Cerebellar cortex (tissue), 1 donor: ENCODE measurements at regions not wholly inside any gene's neighbourhood (a gene's known extent, or its start where the extent isn't known, plus 50 kb on each side); places are given as distances from the start of the nearest gene placed in this dataset.
A peak's percentile ranks its signal among the peaks of the same experiment; 100 is the strongest.

ENCODE experiments used
- DNase-seq: peaks from one replicate; pipeline ENCODE4 v3.0.0-alpha.2; 2015; ENCODE audit warnings: low spot score

- DNase-seq = no peak
Observed at GRCh38 chr3:182575941-182576340, 217.4 kb upstream of the ATP11B start.

- no peak for DNase-seq
Observed at GRCh38 chr3:182583545-182583944, 209.8 kb upstream of the ATP11B start.

GRCh38 chr3:182585532-182586150 is 207.7 kb upstream of the ATP11B start:
- no peak for DNase-seq

- DNase-seq = no peak
Observed at GRCh38 chr3:182592747-182593146, 200.6 kb upstream of the ATP11B start.

GRCh38 chr3:182596676-182597410 is 196.5 kb upstream of the ATP11B start:
- DNase-seq = no peak

- DNase-seq = no peak
Observed at GRCh38 chr3:182597621-182598041, 195.7 kb upstream of the ATP11B start.

GRCh38 chr3:182601597-182601996 is 191.7 kb upstream of the ATP11B start:
- DNase-seq = no peak

GRCh38 chr3:182603501-182603900 is 189.8 kb upstream of the ATP11B start:
- no peak for DNase-seq

GRCh38 chr3:182605882-182606611 is 187.3 kb upstream of the ATP11B start:
- DNase-seq = no peak

- no peak for DNase-seq
Observed at GRCh38 chr3:182606905-182607504, 186.3 kb upstream of the ATP11B start.

GRCh38 chr3:182608832-182609231 is 184.5 kb upstream of the ATP11B start:
- no peak for DNase-seq

- DNase-seq = no peak
Observed at GRCh38 chr3:182609575-182610156, 183.6 kb upstream of the ATP11B start.

- DNase-seq = no peak
Observed at GRCh38 chr3:182612332-182612731, 181.0 kb upstream of the ATP11B start.

GRCh38 chr3:182617500-182617899 is 175.8 kb upstream of the ATP11B start:
- DNase-seq = no peak

GRCh38 chr3:182618085-182618732 is 175.1 kb upstream of the ATP11B start:
- peak; percentile 11 for DNase-seq

- DNase-seq = no peak
Observed at GRCh38 chr3:182618981-182619591, 174.2 kb upstream of the ATP11B start.

- DNase-seq = no peak
Observed at GRCh38 chr3:182620723-182621434, 172.4 kb upstream of the ATP11B start.

- peak; percentile 5 for DNase-seq
Observed at GRCh38 chr3:182621435-182622240, 171.7 kb upstream of the ATP11B start.

GRCh38 chr3:182622241-182622545 is 171.1 kb upstream of the ATP11B start:
- no peak for DNase-seq
